ENCODE measurements at regions not wholly inside any gene's neighbourhood (a gene's known extent, or its start where the extent isn't known, plus 50 kb on each side); places are given as distances from the start of the nearest gene placed in this dataset.

GRCh38 chr14:86625637-86626036, 1095.7 kb downstream of the FLRT2 start:
- TF ChIP-seq POLR2A (IDR thresholded peaks at IDR 0.05) (no peak), CTCF (IDR thresholded peaks at IDR 0.05) (no peak)

Measured in right lobe of liver (tissue), 4 donors.